NCI-H226 (cell line): ENCODE measurements at regions not wholly inside any gene's neighbourhood (a gene's known extent, or its start where the extent isn't known, plus 50 kb on each side); places are given as distances from the start of the nearest gene placed in this dataset.

Experiments
- DNase-seq: peaks from one replicate; pipeline ENCODE4 v3.0.0-alpha.2; 2015

- no peak for DNase-seq
These were observed 204.9 kb downstream of the ATG4C start for GRCh38 chr1:62988867-62989266.

DNA sequence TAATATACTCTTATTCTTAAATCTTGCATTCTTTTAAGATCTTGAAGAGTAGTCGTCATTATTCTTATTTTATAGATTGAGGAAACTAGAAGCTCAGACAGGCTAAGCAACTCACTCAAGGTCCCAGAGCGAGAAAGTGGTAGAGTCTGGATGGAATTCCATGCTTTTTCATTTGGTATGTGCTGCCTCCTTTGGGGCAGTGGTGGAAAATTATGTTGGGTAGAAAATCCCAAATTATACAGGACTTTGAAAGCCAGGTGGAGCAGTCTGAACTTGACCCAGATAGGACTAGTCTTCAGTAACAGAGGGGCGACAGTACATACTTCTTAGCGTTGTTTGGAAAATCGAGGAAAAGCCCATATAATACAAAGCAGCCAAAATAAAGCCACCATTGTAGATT lies 205.6 kb downstream of the ATG4C start:
- no peak for DNase-seq

GRCh38 chr1:62991152-62991551 lies 207.2 kb downstream of the ATG4C start:
- DNase-seq, result no peak

GRCh38 chr1:62993844-62994243 lies 209.9 kb downstream of the ATG4C start:
- no peak for DNase-seq

DNA sequence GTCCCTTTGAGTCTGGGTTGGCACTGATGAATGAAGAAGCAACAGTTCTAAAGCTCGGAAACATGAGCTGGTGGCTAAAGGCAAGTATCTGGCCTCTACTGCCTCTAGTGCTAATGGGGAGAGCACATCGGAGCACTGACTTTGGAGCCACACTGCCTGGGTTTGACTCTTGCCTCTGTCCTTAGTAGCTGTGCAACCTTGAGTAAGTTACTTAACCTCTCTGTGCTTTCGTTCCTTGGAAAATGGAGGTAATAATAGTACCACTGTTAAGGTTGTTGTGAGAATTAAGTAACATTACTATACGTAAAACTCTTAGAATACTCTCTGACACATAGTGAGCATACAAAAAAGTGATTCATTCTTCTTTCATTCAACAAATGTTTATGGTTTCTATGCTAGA lies 211.2 kb downstream of the ATG4C start:
- DNase-seq, result no peak

- no peak for DNase-seq
These were observed 214.0 kb downstream of the ATG4C start for GRCh38 chr1:62997884-62998283.

DNA sequence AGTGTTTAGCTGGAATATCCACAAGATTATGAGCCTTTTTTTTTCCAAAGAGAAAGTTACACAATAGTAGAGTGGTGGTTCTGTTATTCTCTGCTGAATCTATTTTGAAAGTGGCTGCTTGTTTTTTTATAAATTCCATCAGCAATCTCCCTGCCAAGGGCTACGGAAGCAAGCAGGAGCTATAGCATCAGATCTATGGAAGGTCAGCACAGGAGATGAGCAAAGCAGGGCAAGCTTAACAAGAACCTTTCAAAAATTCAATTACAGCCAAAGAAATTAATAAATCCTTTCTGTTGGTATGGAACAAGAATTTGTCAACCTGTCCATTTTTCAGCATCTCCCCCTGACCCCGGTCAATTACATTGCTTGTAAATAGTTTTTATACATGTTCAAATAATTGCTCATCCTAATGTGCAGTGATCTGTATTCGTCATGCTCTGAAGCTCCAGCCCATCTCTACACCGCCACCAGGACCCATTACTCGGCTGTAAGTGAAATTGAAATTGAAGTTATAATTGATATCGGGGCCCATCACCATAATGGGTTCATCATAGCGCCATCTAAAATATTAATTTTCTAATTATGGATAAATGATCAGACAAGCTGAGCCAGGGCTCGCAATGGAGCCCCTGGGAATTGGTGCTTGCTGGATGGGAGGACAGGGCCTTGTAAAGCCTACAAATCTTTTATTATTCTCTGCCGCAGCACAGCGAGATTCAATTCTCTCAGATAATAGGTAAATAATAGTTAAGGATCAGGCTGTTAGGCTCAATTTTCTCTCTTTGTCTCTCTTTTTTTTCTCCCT lies 215.1 kb downstream of the ATG4C start:
- no peak for DNase-seq

DNA sequence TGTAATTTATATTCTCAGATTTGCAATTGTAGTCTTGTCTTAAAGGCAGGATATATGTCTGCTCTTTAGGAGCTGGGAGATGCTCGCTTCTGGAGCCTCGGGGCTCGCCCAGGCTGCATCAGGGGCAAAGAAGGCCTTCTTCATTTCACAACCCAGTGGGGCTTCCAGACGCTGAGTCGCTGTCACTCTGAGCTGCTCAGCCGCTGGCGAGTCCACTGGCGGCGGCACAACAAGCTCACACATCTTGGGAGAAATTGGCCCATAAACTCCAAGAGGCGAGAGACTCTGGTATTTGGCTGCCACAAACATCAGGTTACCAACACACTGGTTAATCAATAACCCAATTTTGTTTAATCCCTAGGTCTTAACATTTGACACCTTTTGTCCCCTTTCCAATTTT lies 216.6 kb downstream of the ATG4C start:
- DNase-seq, result no peak

DNA sequence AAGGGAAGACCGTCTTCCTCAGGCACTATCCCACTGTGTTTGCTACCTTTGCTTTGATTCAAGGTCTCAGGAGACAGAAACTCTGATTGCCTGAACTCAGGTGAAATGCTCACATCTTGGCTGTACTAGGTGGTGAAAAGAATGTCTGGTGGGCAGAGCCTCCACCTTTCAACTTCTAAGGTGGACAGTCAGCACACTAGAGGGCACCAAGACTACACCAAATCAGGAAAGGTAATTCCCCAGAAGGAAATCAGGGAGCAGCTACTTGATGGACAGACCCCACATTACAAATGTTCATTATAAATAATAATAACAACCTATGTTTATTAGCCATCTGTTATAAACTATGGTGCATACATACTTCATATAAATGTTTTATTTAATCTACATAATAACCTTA lies 220.9 kb downstream of the ATG4C start:
- DNase-seq, result no peak

GRCh38 chr1:63005812-63006211 lies 221.9 kb downstream of the ATG4C start:
- DNase-seq, result no peak

DNA sequence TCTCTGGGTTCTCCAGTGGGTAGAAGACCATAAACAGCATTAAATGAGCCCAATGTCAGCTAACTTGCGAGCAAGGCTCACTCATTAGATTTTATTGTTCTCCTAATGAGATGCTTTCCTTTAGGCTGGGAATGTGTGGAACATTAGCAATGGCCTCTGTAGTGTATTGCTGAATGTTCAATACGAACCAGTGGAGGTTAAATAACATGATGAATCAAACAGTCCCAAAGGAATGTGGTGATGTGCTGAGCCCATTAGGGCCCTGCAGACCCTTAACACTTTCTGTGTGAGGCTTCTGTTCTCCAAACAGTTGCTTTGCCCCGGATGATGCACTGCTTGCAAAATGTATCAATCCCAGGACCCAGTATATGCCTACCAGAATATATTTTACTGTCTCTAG lies 225.5 kb downstream of the ATG4C start:
- DNase-seq, result no peak

DNA sequence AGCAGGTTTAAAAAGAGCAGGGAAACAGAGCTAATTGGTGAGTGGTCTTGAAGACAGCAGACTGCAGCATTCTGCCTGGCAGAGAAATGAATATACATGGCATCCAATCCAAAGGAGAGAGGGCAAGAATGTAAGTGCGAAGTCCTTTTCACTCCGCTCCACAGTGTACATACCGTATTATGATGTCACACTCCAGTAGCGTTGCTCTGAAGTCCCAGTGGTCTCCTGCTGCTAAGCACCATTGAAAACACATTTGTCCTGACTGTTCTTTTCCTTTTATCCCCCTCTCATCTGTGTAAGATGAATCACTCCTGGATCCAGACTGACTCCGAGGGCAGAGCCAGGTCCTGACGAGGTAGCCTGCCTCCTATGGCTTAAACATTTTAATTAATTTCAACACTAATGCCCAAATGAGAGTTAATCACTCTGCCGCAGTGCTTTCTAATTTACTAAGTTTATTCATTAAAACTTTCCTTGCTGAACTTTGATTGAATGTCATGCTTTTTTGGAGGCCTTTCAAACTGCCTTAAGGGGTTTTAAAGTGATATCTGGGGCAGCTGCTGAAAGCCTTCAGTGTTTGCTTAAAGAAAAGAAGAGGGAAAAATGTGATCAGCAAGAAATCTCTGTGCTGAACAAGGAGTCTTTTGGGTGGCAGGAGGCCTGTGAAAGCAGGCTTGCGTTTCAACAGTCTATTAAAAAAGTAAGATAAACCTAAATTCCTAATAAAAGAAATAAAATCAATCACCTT lies 227.2 kb downstream of the ATG4C start:
- DNase-seq, result no peak

DNA sequence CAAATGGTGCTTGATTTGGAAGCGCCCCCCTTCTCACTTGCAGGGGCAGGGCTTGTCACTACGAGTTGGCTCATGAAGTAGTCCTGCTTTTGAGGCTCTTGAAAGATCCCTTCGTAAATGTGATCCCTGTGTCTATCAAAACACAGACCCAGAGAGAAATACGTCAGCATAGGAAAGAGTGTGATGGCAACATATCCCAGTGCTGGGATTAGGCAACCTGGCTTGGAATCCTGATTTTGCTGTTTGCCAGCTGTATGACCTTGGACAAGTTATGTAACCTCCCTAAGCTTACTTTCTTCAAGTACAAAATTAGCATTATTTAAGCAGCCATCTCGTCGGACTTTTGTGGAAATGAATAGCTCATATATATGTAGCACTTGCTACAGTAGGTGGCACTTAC lies 228.4 kb downstream of the ATG4C start:
- no peak for DNase-seq

DNA sequence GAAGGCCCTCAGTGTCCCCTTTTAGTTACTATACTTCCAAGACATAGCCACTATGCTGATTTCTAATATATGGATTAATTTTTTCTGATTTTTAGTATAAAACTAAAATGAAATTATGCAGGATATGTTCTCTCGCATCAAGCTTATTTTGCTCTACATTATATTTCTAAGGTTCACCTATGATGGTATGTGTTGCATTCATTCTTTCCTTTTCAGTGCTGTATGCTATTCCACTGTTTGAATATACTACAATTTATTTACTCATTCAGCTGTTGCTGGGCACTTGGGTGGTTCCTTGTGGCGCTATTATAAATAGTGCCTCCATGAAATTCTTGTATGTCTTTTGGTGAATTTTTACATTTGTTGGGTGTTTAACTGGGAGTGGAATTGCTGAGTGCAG lies 230.3 kb downstream of the ATG4C start:
- DNase-seq, result no peak

DNA sequence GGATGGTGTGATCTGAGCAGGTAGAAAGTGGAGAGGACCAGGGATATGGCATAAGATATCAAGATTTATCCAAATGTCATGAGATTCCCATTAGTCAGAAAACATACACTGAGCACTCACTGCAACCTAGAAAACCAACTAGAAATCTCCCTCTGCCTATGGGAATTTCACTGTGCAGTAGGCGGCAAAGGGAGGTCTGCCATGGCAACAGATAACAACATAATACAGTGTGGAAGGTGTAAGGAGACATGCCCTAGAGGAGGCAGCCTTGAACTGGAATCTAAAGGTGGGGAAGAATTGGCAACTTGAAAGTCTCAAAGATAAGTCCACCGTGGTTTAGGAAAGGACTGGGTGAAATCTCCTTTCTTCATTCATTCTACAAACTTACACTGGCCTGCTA lies 238.4 kb downstream of the ATG4C start:
- no peak for DNase-seq

GRCh38 chr1:63023171-63023570 lies 239.2 kb downstream of the ATG4C start:
- no peak for DNase-seq

- DNase-seq, result no peak
These were observed 239.7 kb downstream of the ATG4C start for GRCh38 chr1:63023637-63024036.

- no peak for DNase-seq
These were observed 240.2 kb downstream of the ATG4C start for GRCh38 chr1:63024132-63024531.

- DNase-seq, result peak; percentile 11
These were observed 243.2 kb downstream of the ATG4C start for GRCh38 chr1:63027176-63027575.

GRCh38 chr1:63032171-63032570 lies 248.2 kb downstream of the ATG4C start:
- DNase-seq, result no peak

DNA sequence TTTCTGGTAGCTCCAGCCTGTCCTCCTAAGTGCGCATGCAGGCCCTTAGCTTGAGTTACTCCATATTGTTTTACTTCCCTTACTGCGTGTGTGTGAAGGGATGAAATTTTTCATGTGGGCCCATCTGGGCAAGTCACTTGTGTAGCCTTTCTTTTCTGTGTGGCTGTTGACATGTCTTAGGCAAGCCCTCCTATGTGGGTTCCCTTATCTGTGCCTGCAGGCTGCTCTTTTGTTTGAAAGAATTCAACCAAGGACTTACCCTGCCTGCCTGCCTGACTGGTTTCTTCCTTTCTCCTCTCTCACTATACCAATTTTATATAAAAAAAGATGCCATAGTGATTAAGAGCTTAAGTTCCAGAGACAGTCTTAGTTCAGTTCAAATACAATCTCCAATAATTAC lies 249.3 kb downstream of the ATG4C start:
- no peak for DNase-seq

- no peak for DNase-seq
These were observed 250.3 kb downstream of the ATG4C start for GRCh38 chr1:63034256-63034655.

GRCh38 chr1:63038586-63038985 lies 254.7 kb downstream of the ATG4C start:
- no peak for DNase-seq

GRCh38 chr1:63041660-63042059 lies 257.7 kb downstream of the ATG4C start:
- DNase-seq, result no peak

DNA sequence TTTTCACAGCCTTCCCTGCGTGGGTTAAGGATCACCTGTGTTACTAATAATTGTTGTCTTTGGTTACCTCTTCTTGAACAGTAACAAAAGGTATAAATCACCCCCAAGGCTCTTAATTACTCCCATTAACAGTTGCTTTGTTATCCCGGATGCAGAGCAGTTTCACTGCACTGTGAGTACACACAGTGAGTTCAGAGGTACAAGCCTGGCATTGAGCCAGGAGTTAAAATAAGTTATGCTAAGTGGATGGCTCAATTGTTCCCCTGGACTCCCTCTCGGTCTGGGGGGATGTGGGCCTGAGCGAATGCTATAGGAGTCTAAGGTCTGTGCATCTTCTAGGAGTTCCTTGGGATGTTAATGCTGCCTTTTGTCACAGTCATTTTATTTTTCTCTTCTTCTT lies 258.3 kb downstream of the ATG4C start:
- no peak for DNase-seq
